Mucosa of rectum (tissue), 2 donors: ENCODE measurements at regions not wholly inside any gene's neighbourhood (a gene's known extent, or its start where the extent isn't known, plus 50 kb on each side); places are given as distances from the start of the nearest gene placed in this dataset.

Experiments
- H3K27ac ChIP-seq, 2 donors: one replicate each; pipeline ENCODE4 v1.7.0; 2013; ENCODE audit warnings: inconsistent platforms in 2 of 2, low read depth in 2 of 2, low read length in 2 of 2
- H3K27me3 ChIP-seq, 2 donors: one replicate each; pipeline ENCODE4 v1.7.0; 2013; ENCODE audit warnings: low read length in 2 of 2; ENCODE audit not compliant: control insufficient read depth in 2 of 2, insufficient read depth in 2 of 2
- H3K36me3 ChIP-seq, 2 donors: one replicate each; pipeline ENCODE4 v1.7.0; 2013; ENCODE audit warnings: low read length in 2 of 2; ENCODE audit not compliant: control insufficient read depth in 2 of 2, insufficient read depth in 2 of 2
- H3K4me1 ChIP-seq, 2 donors: one replicate each; pipeline ENCODE4 v1.7.0; 2013; ENCODE audit warnings: low read length in 2 of 2, mild to moderate bottlenecking in 1 of 2; ENCODE audit not compliant: control insufficient read depth in 2 of 2, insufficient read depth in 2 of 2
- H3K4me3 ChIP-seq, 2 donors: one replicate each; pipeline ENCODE4 v1.7.0; 2013; ENCODE audit warnings: low read length in 2 of 2
- H3K9ac ChIP-seq, 2 donors: one replicate each; pipeline ENCODE4 v1.7.0; 2013; ENCODE audit warnings: low read length in 2 of 2, low read depth in 1 of 2, mild to moderate bottlenecking in 1 of 2
- H3K9me3 ChIP-seq, 2 donors: one replicate each; pipeline ENCODE4 v1.7.0; 2013; ENCODE audit warnings: low read length in 2 of 2; ENCODE audit not compliant: control insufficient read depth in 2 of 2
- donor health status: healthy.
- donor health status: Normal muscosa, but diverticular disease.

- Histone ChIP-seq H3K27me3 (no peaks in the 10 kb centered on the region), H3K4me1 (no peaks in the 10 kb centered on the region), H3K27ac (no peak overlapping the region), H3K36me3 (no peaks in the 10 kb centered on the region), H3K9me3 (no peaks in the 10 kb centered on the region), H3K4me3 (no peak overlapping the region), H3K9ac (no peak overlapping the region)
Measured at GRCh38 chr5:9858043-9858442, 227.9 kb upstream of the TAS2R1 start.

GRCh38 chr5:9853309-9853708 is 223.2 kb upstream of the TAS2R1 start:
- no peaks in the 10 kb centered on the region for H3K4me1 ChIP-seq
- H3K9me3 ChIP-seq: no peaks in the 10 kb centered on the region
- no peak overlapping the region for H3K27ac ChIP-seq
- no peaks in the 10 kb centered on the region for H3K27me3 ChIP-seq
- H3K9ac ChIP-seq: no peak overlapping the region
- H3K36me3 ChIP-seq: no peaks in the 10 kb centered on the region
- no peak overlapping the region for H3K4me3 ChIP-seq

- Histone ChIP-seq H3K36me3 (no peaks in the 10 kb centered on the region), H3K4me1 (no peaks in the 10 kb centered on the region), H3K4me3 (no peak overlapping the region), H3K27me3 (no peaks in the 10 kb centered on the region), H3K9ac (no peak overlapping the region), H3K9me3 (no peaks in the 10 kb centered on the region), H3K27ac (no peak overlapping the region)
Measured at GRCh38 chr5:9852671-9853070, 222.5 kb upstream of the TAS2R1 start.

DNA sequence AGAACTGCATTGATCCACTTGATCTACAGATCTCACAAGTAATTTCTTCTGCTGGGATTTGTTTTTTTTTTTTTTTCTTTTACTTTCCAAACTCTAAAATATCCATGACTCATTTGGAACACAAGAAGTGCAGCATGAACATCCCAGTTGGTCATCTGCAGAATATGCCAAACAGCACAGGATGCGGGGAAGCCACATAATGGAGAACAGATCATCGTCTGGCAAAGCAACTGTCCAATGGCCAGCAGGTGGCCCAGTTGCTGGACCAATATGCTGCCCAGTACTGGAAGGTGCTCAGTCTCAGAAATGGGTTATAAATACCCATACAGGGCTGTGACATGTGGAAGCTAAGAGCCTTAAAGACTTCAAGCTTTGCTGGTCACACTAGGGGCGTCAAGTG is 221.3 kb upstream of the TAS2R1 start:
- Histone ChIP-seq H3K4me1 (no peaks in the 10 kb centered on the region), H3K27me3 (no peaks in the 10 kb centered on the region), H3K27ac (no peak overlapping the region), H3K36me3 (no peaks in the 10 kb centered on the region), H3K9me3 (no peaks in the 10 kb centered on the region), H3K9ac (no peak overlapping the region), H3K4me3 (no peak overlapping the region)

- H3K27me3 ChIP-seq: no peaks in the 10 kb centered on the region
- H3K4me3 ChIP-seq: no peak overlapping the region
- no peaks in the 10 kb centered on the region for H3K4me1 ChIP-seq
- H3K9ac ChIP-seq: no peak overlapping the region
- H3K36me3 ChIP-seq: no peaks in the 10 kb centered on the region
- H3K27ac ChIP-seq: no peak overlapping the region
- H3K9me3 ChIP-seq: no peaks in the 10 kb centered on the region
Measured at GRCh38 chr5:9850456-9850855, 220.3 kb upstream of the TAS2R1 start.

DNA sequence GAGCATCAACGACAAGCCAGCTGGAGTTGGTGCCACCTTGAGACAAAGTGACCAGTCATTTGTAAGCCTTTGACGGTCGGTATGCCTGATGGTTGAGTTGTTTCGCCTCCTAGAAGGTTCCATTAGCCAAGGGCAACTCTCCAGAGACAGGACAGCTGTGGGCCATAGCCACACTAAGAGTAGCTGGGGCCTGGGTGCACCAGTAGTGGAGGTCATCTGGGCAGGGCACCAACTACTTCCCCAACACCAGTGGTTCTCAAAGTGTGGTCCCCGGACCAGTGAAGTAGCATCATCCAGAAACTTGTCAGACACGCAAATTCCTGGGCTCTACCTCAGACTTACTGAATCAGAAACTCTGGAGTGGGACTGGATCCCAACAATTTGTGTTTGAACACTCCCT is 217.5 kb upstream of the TAS2R1 start:
- Histone ChIP-seq H3K36me3 (no peaks in the 10 kb centered on the region), H3K27ac (no peak overlapping the region), H3K27me3 (no peaks in the 10 kb centered on the region), H3K4me3 (no peak overlapping the region), H3K9ac (no peak overlapping the region), H3K4me1 (no peaks in the 10 kb centered on the region), H3K9me3 (no peaks in the 10 kb centered on the region)

- Histone ChIP-seq H3K9ac (no peak overlapping the region), H3K9me3 (peaks cover 0 to 3% of the 10 kb centered on the region in 2 donors), H3K4me3 (no peak overlapping the region), H3K36me3 (no peaks in the 10 kb centered on the region), H3K4me1 (no peaks in the 10 kb centered on the region), H3K27ac (no peak overlapping the region), H3K27me3 (no peaks in the 10 kb centered on the region)
Measured at GRCh38 chr5:9845185-9845584, 215.0 kb upstream of the TAS2R1 start.

GRCh38 chr5:9841516-9842170 is 211.5 kb upstream of the TAS2R1 start:
- H3K4me1 ChIP-seq: no peaks in the 10 kb centered on the region

DNA sequence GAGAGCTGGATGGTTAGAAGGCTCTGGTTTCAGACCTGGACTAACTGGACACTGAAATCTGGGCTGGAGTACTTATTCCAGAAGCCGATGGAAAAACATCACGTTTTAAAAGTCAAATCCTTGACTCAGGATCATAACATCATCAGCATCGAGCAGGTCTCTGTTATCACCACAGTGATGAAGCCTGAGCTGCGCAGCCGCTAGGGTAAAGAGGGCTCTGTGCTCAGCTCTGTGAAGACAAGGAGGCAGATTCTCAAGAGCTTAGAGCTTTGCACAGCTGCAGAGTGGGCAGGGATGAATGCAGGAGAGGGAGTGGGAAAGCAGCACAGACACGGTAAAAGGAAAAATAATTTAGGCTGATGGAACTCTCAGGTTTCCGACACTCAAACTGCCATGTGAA is 208.8 kb upstream of the TAS2R1 start:
- H3K36me3 ChIP-seq: no peaks in the 10 kb centered on the region
- peaks cover 0 to 3% of the 10 kb centered on the region in 2 donors for H3K9me3 ChIP-seq
- no peaks in the 10 kb centered on the region for H3K27me3 ChIP-seq
- no peak overlapping the region for H3K9ac ChIP-seq
- no peak overlapping the region for H3K4me3 ChIP-seq
- no peak overlapping the region for H3K27ac ChIP-seq
- no peaks in the 10 kb centered on the region for H3K4me1 ChIP-seq

More at GRCh38 chr5:9841516-9842170, 211.5 kb upstream of the TAS2R1 start:
- Histone ChIP-seq H3K4me3 (no peak overlapping the region), H3K27me3 (no peaks in the 10 kb centered on the region), H3K27ac (no peak overlapping the region), H3K9ac (no peak overlapping the region), H3K36me3 (no peaks in the 10 kb centered on the region), H3K9me3 (peaks cover 0 to 3% of the 10 kb centered on the region in 2 donors)

DNA sequence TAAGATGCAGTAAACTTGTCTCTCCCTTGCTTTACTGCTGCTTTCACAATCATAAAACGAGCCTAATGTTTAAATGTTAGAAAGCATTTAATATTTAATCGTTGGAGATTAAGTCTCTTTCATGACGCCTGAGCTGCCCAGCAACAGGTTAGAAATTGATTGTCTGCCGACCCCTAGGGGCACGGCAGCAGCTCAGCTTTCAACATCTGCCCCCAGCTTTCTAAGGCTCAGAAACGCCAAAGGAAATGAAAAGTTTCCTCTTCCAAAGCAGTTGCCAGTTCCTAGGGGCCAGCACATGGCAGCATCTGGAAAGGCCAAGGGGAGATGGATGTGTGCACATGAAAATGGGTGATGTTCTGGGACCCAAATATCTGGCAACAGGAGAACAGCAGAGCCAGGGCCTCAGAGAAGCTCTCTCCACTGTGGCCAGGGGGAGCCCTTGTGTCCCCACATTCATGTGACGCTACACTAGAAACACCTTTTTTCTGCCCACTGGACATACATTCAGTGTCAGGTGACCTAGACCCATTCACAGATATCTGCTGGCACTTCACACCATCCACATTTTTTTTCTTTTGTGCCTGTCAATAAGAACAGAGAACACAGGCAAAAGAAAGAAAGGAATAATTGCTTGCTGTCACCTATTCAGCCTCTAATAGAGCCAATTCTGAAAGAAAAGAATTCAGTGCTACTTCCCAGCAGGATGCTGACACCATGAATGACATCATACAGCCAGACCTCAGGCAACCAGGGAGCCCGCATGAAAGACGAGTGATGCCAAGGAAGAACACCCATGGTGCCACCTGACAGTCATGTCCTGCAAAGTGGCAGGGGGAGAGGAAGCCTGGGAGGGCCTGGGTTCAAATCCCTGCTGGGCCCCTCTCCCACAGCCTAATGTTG is 205.0 kb upstream of the TAS2R1 start:
- Histone ChIP-seq H3K27ac (no peak overlapping the region), H3K4me3 (no peak overlapping the region), H3K27me3 (no peaks in the 10 kb centered on the region), H3K4me1 (no peaks in the 10 kb centered on the region), H3K36me3 (no peaks in the 10 kb centered on the region), H3K9ac (no peak overlapping the region), H3K9me3 (no peaks in the 10 kb centered on the region)
